Ascending aorta (tissue), 2 donors: ENCODE measurements at regions not wholly inside any gene's neighbourhood (a gene's known extent, or its start where the extent isn't known, plus 50 kb on each side); places are given as distances from the start of the nearest gene placed in this dataset.

Source experiments
- DNase-seq, 2 donors: peaks; one replicate each; pipeline ENCODE4 v3.0.0-alpha.2; 2019; ENCODE audit warnings: low spot score in 2 of 2
- H3K27ac ChIP-seq, 2 donors: fragments of 200-600 bp; sonication (generic); one replicate each; pipeline ENCODE4 v1.5.1; 2016 to 2017; ENCODE audit warnings: mild to moderate bottlenecking in 1 of 2
- H3K27me3 ChIP-seq: fragments of 200-600 bp; sonication (generic); one replicate; pipeline ENCODE4 v1.5.1; 2017
- H3K36me3 ChIP-seq, 2 donors: fragments of 200-600 bp; sonication (generic); one replicate each; pipeline ENCODE4 v1.5.1; 2016
- H3K4me1 ChIP-seq, 2 donors: fragments of 200-600 bp; sonication (generic); one replicate each; pipeline ENCODE4 v1.5.1; 2016 to 2017; ENCODE audit warnings: mild to moderate bottlenecking in 1 of 2
- H3K4me3 ChIP-seq, 2 donors: fragments of 200-600 bp; sonication (generic); one replicate each; pipeline ENCODE4 v1.5.1; 2016 to 2017; ENCODE audit warnings: mild to moderate bottlenecking in 1 of 2
- H3K9me3 ChIP-seq, 2 donors: fragments of 200-600 bp; sonication (generic); one replicate each; pipeline ENCODE4 v1.5.1; 2016
- intact Hi-C: fragments of 100-400 bp; cut with DNase I; formaldehyde crosslinking; loops from one replicate; pipeline ENCODE4 v1.15.1; 2023
- TF ChIP-seq, protein P1 (sequence below), 3 experiments: fragments of 200-600 bp in 2 of 3; fragments of 450-650 bp in 1 of 3; sonication (generic) in 2 of 3; IDR thresholded peaks; one replicate each; pipeline ENCODE4 v1.5.1; 2016 to 2019; ENCODE audit warnings: antibody characterized with exemption in 3 of 3, mild to moderate bottlenecking in 1 of 3, moderate library complexity in 1 of 3

DNA sequence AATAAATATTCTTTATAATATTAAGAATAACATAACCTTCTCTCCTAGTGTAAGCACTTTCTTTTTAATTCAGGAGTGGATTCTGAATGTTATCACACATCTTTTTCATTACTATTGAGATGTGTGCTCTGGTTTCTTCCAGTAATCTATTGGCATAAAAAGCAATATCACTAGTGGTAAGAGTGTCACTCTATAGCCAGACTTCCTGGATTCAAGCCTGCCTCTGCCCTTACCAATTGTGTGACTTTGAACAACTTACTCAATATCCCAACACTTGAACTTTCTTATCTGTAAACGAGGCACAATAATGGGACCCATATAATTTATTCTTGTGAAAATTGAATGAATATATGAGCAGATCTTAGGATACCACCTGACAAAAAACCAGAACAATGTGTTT lies 71.0 kb downstream of the SEM1 start:
- no peak overlapping the region for H3K4me3 ChIP-seq
- TF ChIP-seq, protein P1, sequence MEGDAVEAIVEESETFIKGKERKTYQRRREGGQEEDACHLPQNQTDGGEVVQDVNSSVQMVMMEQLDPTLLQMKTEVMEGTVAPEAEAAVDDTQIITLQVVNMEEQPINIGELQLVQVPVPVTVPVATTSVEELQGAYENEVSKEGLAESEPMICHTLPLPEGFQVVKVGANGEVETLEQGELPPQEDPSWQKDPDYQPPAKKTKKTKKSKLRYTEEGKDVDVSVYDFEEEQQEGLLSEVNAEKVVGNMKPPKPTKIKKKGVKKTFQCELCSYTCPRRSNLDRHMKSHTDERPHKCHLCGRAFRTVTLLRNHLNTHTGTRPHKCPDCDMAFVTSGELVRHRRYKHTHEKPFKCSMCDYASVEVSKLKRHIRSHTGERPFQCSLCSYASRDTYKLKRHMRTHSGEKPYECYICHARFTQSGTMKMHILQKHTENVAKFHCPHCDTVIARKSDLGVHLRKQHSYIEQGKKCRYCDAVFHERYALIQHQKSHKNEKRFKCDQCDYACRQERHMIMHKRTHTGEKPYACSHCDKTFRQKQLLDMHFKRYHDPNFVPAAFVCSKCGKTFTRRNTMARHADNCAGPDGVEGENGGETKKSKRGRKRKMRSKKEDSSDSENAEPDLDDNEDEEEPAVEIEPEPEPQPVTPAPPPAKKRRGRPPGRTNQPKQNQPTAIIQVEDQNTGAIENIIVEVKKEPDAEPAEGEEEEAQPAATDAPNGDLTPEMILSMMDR (IDR thresholded peaks at IDR 0.05): no peak
- no peak for DNase-seq
- intact Hi-C loops: no loop called here
- H3K4me1 ChIP-seq: no peaks in the 10 kb centered on the region
- H3K9me3 ChIP-seq: no peaks in the 10 kb centered on the region
- no peaks in the 10 kb centered on the region for H3K27me3 ChIP-seq
- H3K27ac ChIP-seq: no peak overlapping the region
- H3K36me3 ChIP-seq: no peaks in the 10 kb centered on the region

DNA sequence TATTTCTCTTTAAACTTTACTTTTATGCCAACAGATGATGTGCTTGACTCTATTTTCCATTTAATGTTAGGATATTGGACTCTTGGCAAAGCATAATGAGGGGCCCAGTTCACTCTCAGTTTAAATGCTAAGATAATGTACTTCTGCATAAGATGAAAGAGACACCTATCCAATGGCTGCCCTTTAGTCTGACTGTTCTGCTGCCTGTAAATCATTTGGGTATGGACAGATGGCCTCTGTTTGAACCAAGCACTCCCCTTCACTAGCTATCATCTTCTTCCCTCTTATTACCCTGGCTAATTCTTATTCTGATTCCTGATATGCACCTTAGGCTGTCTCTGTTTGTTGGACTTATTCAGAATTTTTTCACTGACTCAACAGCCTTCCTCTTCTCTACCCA lies 72.1 kb downstream of the SEM1 start:
- H3K9me3 ChIP-seq: no peaks in the 10 kb centered on the region
- intact Hi-C loops: no loop called here

DNA sequence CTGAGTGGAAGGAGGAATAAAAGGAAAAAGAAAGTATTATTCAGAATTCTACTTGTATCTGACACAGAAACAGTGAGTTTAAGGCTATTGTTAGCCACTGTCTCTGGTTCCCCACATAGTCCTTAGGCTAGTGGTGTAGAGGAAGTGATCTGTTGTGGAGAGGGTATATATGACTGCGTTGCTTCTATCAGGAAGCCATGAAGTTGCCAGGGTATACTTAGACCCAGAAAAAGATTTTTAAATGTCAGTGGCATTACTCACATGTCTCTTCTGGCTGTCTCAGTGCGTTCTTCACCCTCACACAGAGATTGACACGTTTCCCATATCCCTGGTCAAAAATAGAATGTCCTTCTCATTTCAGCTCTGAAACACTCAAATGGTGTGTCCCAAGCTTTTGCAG lies 72.7 kb downstream of the SEM1 start:
- Histone ChIP-seq H3K27me3 (no peaks in the 10 kb centered on the region), H3K4me1 (no peaks in the 10 kb centered on the region), H3K9me3 (no peaks in the 10 kb centered on the region), H3K36me3 (no peaks in the 10 kb centered on the region), H3K4me3 (no peak overlapping the region), H3K27ac (no peak overlapping the region)
- intact Hi-C loops: no loop called here
- TF ChIP-seq, protein P1 (IDR thresholded peaks at IDR 0.05): no peak
- no peak for DNase-seq

More for the DNA sequence above, 72.1 kb downstream of the SEM1 start:
- Histone ChIP-seq H3K4me3 (no peak overlapping the region), H3K36me3 (no peaks in the 10 kb centered on the region), H3K27ac (no peak overlapping the region), H3K4me1 (no peaks in the 10 kb centered on the region), H3K27me3 (no peaks in the 10 kb centered on the region)
- no peak for DNase-seq
- TF ChIP-seq, protein P1 (IDR thresholded peaks at IDR 0.05): no peak

DNA sequence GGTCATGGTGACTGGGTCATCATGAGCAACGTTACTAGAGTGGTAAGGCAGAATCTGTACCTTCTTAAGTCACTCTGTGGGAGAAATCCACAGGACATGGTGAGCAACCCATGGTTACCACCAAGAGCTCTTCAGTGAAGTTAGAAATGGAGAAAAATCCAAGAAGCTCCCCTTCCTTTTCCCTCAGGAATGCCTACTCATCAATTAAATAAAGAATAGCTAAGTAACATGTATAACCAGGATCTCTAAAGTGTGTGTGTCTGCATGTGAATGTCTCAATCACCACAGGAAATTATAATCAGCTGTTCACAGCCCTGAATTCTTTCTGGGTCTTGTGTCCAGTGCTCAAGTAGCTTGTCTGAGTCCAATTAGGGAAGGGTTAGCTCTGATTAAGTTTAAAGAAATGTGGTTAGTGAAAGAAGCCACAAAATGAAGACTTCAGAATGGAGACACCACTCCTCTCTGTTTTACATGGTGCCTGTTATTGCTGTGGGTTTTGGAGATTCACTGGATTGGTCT lies 73.2 kb downstream of the SEM1 start:
- no peaks in the 10 kb centered on the region for H3K27me3 ChIP-seq
- no peaks in the 10 kb centered on the region for H3K9me3 ChIP-seq
- no peak for DNase-seq
- TF ChIP-seq, protein P1 (IDR thresholded peaks at IDR 0.05): no peak
- H3K36me3 ChIP-seq: no peaks in the 10 kb centered on the region
- H3K4me1 ChIP-seq: no peaks in the 10 kb centered on the region
- no peak overlapping the region for H3K4me3 ChIP-seq
- H3K27ac ChIP-seq: no peak overlapping the region
- intact Hi-C loops: no loop called here

DNA sequence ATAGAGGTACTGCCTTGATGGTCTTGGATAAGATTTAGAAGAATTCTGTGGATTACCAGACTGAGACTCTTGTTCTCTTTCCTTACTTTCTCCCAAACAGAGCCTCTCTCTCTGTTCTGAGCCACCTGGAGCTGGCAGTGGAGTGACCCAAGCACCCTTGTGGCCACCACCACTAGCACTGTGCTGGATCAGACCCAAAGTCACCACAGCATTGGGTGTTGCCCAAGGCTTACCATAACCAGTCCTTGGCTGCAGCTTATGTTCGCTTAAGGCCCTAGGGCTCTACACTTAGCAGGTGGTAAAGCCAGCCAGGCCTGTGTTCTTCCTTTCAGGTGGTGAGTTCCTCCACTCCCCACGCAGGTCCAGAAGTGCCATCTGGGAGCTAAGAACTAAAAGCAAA lies 79.8 kb downstream of the SEM1 start:
- H3K27ac ChIP-seq: no peak overlapping the region
- TF ChIP-seq, protein P1 (IDR thresholded peaks at IDR 0.05): no peak
- H3K4me1 ChIP-seq: no peaks in the 10 kb centered on the region
- DNase-seq: no peak
- peaks cover 0 to 25% of the 10 kb centered on the region in 2 donors for H3K9me3 ChIP-seq
- intact Hi-C loops: no loop called here
- no peaks in the 10 kb centered on the region for H3K27me3 ChIP-seq
- no peak overlapping the region for H3K4me3 ChIP-seq
- peaks cover 0 to 5% of the 10 kb centered on the region in 2 donors for H3K36me3 ChIP-seq

DNA sequence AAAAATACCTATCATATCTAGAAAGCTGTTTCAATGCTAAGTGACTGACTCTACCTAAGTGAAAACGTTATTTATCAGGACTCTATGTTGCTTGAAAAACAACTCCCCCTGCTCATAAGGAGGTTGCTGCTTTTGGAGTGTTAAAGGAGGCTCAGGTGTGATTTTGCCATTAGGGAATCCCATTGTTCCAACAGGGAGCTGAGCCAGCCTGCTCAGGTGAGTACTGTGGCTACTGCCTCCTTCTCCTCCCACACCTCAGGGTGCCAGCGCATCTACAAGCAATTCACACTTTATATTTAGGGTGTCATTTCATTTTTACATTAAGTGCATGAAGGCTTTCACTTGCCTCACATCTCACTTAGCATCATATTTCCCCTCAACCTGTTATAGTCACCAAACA lies 84.7 kb downstream of the SEM1 start:
- intact Hi-C loops: no loop called here
- Histone ChIP-seq H3K4me3 (no peak overlapping the region), H3K27ac (no peak overlapping the region), H3K4me1 (no peaks in the 10 kb centered on the region), H3K9me3 (peaks cover 6 to 43% of the 10 kb centered on the region in 2 donors), H3K36me3 (peaks cover 0 to 1% of the 10 kb centered on the region in 2 donors), H3K27me3 (no peaks in the 10 kb centered on the region)
- TF ChIP-seq, protein P1 (IDR thresholded peaks at IDR 0.05): no peak
- no peak for DNase-seq
